GM23338 (cell line): ENCODE measurements at regions not wholly inside any gene's neighbourhood (a gene's known extent, or its start where the extent isn't known, plus 50 kb on each side); places are given as distances from the start of the nearest gene placed in this dataset. TPM values are rescaled to one million over a fixed set of nuclear protein-coding genes. Genes with fewer than 3 reads are reported as not detected.

Experiments
- small RNA-seq: library from RNA; depleted of rRNA; stranded (forward); fragments of <200 nt; gene quantifications from one replicate; pipeline ENCODE3, GENCODE V24; 2014; ENCODE audit warnings: low replicate concordance

Small RNA genes in the stretch of these regions (small RNA-seq; reads per million reads assigned to genes)
- gene RNA5SP199, result not detected
